ENCODE measurements at regions not wholly inside any gene's neighbourhood (a gene's known extent, or its start where the extent isn't known, plus 50 kb on each side); places are given as distances from the start of the nearest gene placed in this dataset.

GRCh38 chr17:73744411-73744810 is 100.2 kb upstream of the SDK2 start (continued):
- TF ChIP-seq AR (CRISPR knock-in tag; IDR thresholded peaks at IDR 0.05) (no peak), IRF2 (CRISPR knock-in tag; IDR thresholded peaks at IDR 0.05; ENCODE audit: borderline replicate concordance, low read depth) (no peak), ESRRA (CRISPR knock-in tag; IDR thresholded peaks at IDR 0.05; ENCODE audit: borderline replicate concordance) (no peak), ATF1 (CRISPR knock-in tag; IDR thresholded peaks at IDR 0.05) (no peak), ZNF232 (CRISPR knock-in tag; IDR thresholded peaks at IDR 0.05) (no peak), CREB1 (CRISPR knock-in tag; IDR thresholded peaks at IDR 0.05) (no peak), ZNF281 (CRISPR knock-in tag; IDR thresholded peaks at IDR 0.05) (no peak)

GRCh38 chr17:73746314-73747073 is 102.2 kb upstream of the SDK2 start:
- DNase-seq (ENCODE audit: low spot score) (no peak), ATAC-seq (no peak)
- Mint-ChIP-seq H3K4me1 (peaks cover 27% of the 10 kb centered on the region), H3K27ac (no peak overlapping the region), H3K9me3 (peaks cover 5% of the 10 kb centered on the region), H3K36me3 (peaks cover 3% of the 10 kb centered on the region; the same call in 1 of the 2 replicates), H3K4me3 (no peak overlapping the region), H3K27me3 (ENCODE audit: low read depth) (peaks cover 12% of the 10 kb centered on the region)
- ChIA-PET POLR2A (no interaction called here), CTCF (interaction anchor here (0.8 to 1.8 kb wide), 3 partner anchors 13 to 252 kb away, joined by 3 to 9 read pairs (median 3); no protein-coding TSS in a partner anchor)
- TF ChIP-seq GABPB1 (CRISPR knock-in tag; IDR thresholded peaks at IDR 0.05), result no peak
- no peak for TF ChIP-seq NFYB (CRISPR knock-in tag; conservative IDR thresholded peaks at IDR 0.05; ENCODE audit: low read depth)
- TF ChIP-seq ATF3 (CRISPR knock-in tag; conservative IDR thresholded peaks at IDR 0.05), result no peak
- no peak for TF ChIP-seq E2F1 (CRISPR knock-in tag; IDR thresholded peaks at IDR 0.05)
- no peak for TF ChIP-seq ZNF423 (CRISPR knock-in tag; IDR thresholded peaks at IDR 0.05)
- TF ChIP-seq AR (CRISPR knock-in tag; IDR thresholded peaks at IDR 0.05), result no peak
- no peak for TF ChIP-seq E2F5 (CRISPR knock-in tag; IDR thresholded peaks at IDR 0.05)
- TF ChIP-seq ZNF263 (CRISPR knock-in tag; IDR thresholded peaks at IDR 0.05; ENCODE audit: low read depth), result no peak
- TF ChIP-seq NFE2L1 (CRISPR knock-in tag; IDR thresholded peaks at IDR 0.05), result no peak
- no peak for TF ChIP-seq RELA (CRISPR knock-in tag; IDR thresholded peaks at IDR 0.05; ENCODE audit: borderline replicate concordance)
- TF ChIP-seq AFF4 (CRISPR knock-in tag; IDR thresholded peaks at IDR 0.05; ENCODE audit: borderline replicate concordance), result no peak
- no peak for TF ChIP-seq ZNF671 (CRISPR knock-in tag; IDR thresholded peaks at IDR 0.05)
- TF ChIP-seq ATF1 (CRISPR knock-in tag; IDR thresholded peaks at IDR 0.05), result no peak
- TF ChIP-seq MYBL2 (CRISPR knock-in tag; IDR thresholded peaks at IDR 0.05), result no peak
